ENCODE measurements at regions not wholly inside any gene's neighbourhood (a gene's known extent, or its start where the extent isn't known, plus 50 kb on each side); places are given as distances from the start of the nearest gene placed in this dataset.
"Not testable (repeated sequence)": the region's sequence is repeated elsewhere in the genome, so short reads cannot be mapped to it uniquely, and the experiment has no call there.

DNA sequence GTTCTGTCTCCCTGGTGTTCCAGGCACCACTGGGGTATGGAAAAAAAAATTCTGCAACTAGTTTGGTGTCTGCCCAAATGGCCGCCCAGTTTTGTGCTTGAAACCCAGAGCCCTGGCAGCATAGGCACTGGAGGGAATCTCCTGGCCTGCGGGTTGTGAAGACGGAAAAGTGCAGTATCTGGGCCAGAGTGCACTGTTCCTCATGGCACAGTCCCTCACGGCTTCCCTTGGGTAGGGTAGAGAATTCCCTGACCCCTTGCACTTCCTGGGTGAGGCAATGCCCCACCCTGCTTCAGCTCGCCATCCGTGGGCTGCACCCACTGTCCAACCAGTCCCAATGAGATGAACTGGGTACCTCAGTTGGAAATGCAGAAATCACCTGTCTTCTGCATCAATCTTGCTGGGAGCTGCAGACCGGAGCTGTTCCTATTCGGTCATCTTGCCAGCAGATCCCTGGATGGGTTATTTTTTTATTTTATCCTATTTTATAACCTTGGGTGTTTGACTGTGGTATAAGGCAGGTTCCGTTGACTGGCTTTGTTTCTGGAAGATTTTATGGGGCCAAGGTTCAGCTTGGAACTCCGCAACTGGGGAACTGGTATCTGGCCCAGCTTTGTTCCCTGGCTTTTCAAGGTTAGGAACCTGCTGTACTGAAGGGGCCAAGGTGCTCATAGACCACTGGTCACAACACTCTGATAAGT, 59.5 kb upstream of the IRAK1BP1 start:
- not testable (repeated sequence) for DNase-seq (ENCODE audit: low spot score)

DNA sequence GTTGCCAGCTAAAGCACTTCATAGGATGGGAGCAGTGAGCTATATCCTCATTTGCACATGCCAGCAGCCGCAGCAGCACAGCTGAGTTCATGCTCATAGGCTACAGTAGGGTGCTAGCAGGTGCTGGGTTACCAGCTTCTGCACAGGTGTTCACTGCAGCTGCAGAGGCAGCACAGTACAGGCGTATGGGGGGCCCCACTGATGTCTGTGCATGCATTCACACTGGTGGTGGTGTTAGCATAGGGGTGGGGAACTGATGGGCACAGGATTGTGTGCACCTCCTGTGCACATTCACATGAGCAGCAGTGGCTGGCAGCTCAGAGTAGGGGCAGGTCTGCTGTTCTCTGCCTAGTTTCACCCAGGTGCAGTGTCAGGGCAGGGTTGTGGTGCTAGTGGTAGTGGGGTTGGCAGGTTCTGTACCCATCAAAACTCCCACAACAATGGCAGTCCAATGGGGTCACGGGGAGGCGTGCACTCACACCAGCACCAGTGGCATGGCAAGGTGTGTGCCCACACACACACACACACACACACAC, 58.9 kb upstream of the IRAK1BP1 start:
- DNase-seq (ENCODE audit: low spot score), result no peak

DNA sequence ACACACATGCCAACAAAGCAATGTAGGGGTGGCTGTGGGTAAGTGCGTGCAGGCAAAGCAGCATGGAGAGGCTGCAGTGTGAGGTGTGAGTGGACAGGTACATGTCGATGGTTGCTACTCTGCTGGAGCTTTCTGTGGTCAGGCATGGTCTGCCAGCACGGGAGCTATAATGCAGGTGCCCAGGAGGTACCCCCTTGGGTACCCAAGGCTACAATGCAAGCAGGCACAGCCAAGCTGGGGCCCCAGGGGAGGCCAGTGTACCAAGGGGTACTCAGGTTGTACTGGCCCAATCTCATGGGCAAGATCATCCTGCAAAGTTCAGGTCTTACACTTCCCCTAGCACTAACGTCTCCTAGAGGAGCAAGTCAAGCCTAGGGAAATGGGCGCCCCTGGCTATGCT, 58.4 kb upstream of the IRAK1BP1 start:
- no peak for DNase-seq (ENCODE audit: low spot score)

DNA sequence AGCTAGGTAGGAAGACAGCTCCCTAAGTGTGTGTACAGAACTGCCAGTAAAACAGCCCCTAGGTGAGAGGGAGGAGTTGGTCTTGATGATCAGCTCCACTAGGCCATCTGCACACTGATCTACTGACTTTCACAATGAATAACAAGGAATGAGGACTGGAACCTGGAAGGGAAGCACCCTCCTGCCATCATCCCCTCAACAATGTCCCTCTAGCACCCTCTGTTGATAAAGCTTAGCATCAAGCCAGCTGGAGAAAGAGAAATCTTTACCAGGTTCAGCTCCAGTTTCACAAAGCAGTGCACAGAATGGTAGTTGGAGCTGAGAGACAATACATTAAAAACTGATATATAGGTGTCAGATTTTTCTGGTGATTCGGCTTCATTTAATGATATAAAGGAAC, 57.2 kb upstream of the IRAK1BP1 start:
- peak; percentile 71 for DNase-seq (ENCODE audit: low spot score)

DNA sequence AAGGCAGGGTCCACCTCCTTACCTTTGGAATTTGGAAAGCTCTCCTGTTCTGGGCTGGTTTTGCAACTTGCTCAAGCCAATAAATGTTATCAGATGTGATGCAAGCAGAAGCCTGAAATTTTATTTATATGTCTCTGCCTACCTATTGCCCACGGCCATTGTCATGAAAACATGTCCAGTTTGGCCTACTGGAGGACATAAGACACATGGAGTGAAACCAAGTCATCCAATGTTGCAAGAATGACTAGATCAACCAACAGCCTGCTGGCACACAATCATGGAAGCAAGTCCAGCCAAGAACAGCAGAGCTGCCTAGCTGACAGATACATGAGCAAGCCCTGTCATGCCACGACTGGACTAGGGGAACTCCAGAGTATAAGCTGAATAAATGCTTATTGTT, 56.7 kb upstream of the IRAK1BP1 start:
- no peak for DNase-seq (ENCODE audit: low spot score)

All from iPS-NIHi11 (cell line).